Trophoblast cell (in vitro differentiated cells and primary cell): ENCODE measurements at regions not wholly inside any gene's neighbourhood (a gene's known extent, or its start where the extent isn't known, plus 50 kb on each side); places are given as distances from the start of the nearest gene placed in this dataset.
A peak's percentile ranks its signal among the peaks of the same experiment; 100 is the strongest.

ENCODE experiments used
- DNase-seq, 2 donors: peaks; one replicate each; pipeline ENCODE4 v3.0.0-alpha.2; 2016
- H2AFZ ChIP-seq: 2 replicates; pipeline ENCODE4 v1.6.1; 2013; ENCODE audit warnings: low read length, moderate library complexity, mild to moderate bottlenecking; ENCODE audit not compliant: insufficient read depth, poor library complexity
- H2AK5ac ChIP-seq: 2 replicates; pipeline ENCODE4 v1.6.1; 2013; ENCODE audit warnings: mild to moderate bottlenecking, low read length
- H2BK120ac ChIP-seq: 2 replicates; pipeline ENCODE4 v1.6.1; 2013; ENCODE audit warnings: low read length, mild to moderate bottlenecking, moderate library complexity; ENCODE audit not compliant: insufficient read depth, poor library complexity
- H2BK12ac ChIP-seq: 2 replicates; pipeline ENCODE4 v1.6.1; 2013; ENCODE audit warnings: mild to moderate bottlenecking, low read length, moderate library complexity
- H2BK5ac ChIP-seq: 2 replicates; pipeline ENCODE4 v1.6.1; 2013; ENCODE audit warnings: low read length, low read depth, moderate library complexity, mild to moderate bottlenecking; ENCODE audit not compliant: poor library complexity
- H3K14ac ChIP-seq: 2 replicates; pipeline ENCODE4 v1.6.1; 2013; ENCODE audit warnings: mild to moderate bottlenecking, low read length
- H3K18ac ChIP-seq: 2 replicates; pipeline ENCODE4 v1.6.1; 2013; ENCODE audit warnings: mild to moderate bottlenecking, low read length
- H3K23ac ChIP-seq: 2 replicates; pipeline ENCODE4 v1.6.1; 2013; ENCODE audit warnings: low read length
- H3K27ac ChIP-seq: 2 replicates; pipeline ENCODE4 v1.5.1; 2013; ENCODE audit warnings: low read depth, mild to moderate bottlenecking, inconsistent platforms, low read length, moderate library complexity
- H3K27me3 ChIP-seq: 2 replicates; pipeline ENCODE4 v1.6.1; 2013; ENCODE audit warnings: inconsistent platforms, mild to moderate bottlenecking, low read length, moderate library complexity; ENCODE audit not compliant: insufficient read depth
- H3K36me3 ChIP-seq, 2 experiments: 1 replicate in 1 of 2; 2 replicates in 1 of 2; pipeline ENCODE4 v1.6.1; 2013; ENCODE audit warnings: low read length in 2 of 2, mild to moderate bottlenecking in 2 of 2, moderate library complexity in 1 of 2; ENCODE audit not compliant: insufficient read depth in 2 of 2, control insufficient read depth in 1 of 2
- H3K4ac ChIP-seq: 2 replicates; pipeline ENCODE4 v1.6.1; 2013; ENCODE audit warnings: low read depth, mild to moderate bottlenecking, low read length, moderate library complexity
- H3K4me1 ChIP-seq, 2 experiments: 1 replicate in 1 of 2; 2 replicates in 1 of 2; pipeline ENCODE4 v1.6.1; 2013; ENCODE audit warnings: low read length in 2 of 2, mild to moderate bottlenecking in 2 of 2, moderate library complexity in 1 of 2; ENCODE audit not compliant: insufficient read depth in 2 of 2, control insufficient read depth in 1 of 2
- H3K4me2 ChIP-seq: 2 replicates; pipeline ENCODE4 v1.6.1; 2013; ENCODE audit warnings: inconsistent platforms, mild to moderate bottlenecking, low read length, moderate library complexity
- H3K4me3 ChIP-seq: 2 replicates; pipeline ENCODE4 v1.5.1; 2013; ENCODE audit warnings: mild to moderate bottlenecking, low read depth, low read length, inconsistent platforms
- H3K79me1 ChIP-seq: one replicate; pipeline ENCODE4 v1.6.1; 2013; ENCODE audit warnings: low read length
- H3K79me2 ChIP-seq: 2 replicates; pipeline ENCODE4 v1.6.1; 2013; ENCODE audit warnings: low read length, mild to moderate bottlenecking; ENCODE audit not compliant: control insufficient read depth, insufficient read depth, poor library complexity
- H3K9ac ChIP-seq: 2 replicates; pipeline ENCODE4 v1.6.1; 2013; ENCODE audit warnings: mild to moderate bottlenecking, low read length
- H3K9me3 ChIP-seq: 2 replicates; pipeline ENCODE4 v1.6.1; 2013; ENCODE audit warnings: low read depth, mild to moderate bottlenecking, control low read depth, inconsistent platforms, low read length; ENCODE audit not compliant: insufficient read depth
- H4K12ac ChIP-seq: 2 replicates; pipeline ENCODE4 v1.6.1; 2013; ENCODE audit warnings: low read depth, mild to moderate bottlenecking, low read length, moderate library complexity
- H4K8ac ChIP-seq: 2 replicates; pipeline ENCODE4 v1.6.1; 2013; ENCODE audit warnings: low read depth, mild to moderate bottlenecking, low read length, moderate library complexity
- H4K91ac ChIP-seq: one replicate; pipeline ENCODE4 v1.6.1; 2013; ENCODE audit warnings: low read depth, mild to moderate bottlenecking, low read length, moderate library complexity
- WGBS: extraction: QIAGEN DNeasy Blood & Tissue Kit; methylation state at CpG from one replicate; pipeline ENCODE4 v1.1.7; 2013; ENCODE audit warnings: missing lambda C conversion rate; ENCODE audit not compliant: insufficient read length, insufficient coverage; ENCODE audit errors: extremely low coverage; 5-methylcytosine and 5-hydroxymethylcytosine counted together

DNA sequence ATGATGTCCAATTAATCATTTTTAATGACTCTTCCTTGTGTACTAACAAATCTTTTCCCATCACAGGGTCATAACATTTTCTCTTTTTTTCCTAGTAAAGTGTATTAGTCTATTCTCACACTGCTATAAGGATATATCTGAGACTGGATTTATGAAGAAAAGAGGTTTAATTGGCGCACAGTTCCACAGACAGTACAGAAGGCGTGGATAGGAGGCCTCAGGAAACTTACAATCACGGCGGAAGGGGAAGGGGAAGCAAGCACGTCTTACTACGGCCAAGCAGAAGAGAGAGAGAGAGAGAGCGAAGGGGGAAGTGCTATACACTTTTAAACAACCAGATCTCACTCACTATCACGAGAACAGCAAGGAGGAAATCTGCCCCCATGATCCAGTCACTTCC lies 359.4 kb upstream of the NFE2L3 start:
- Histone ChIP-seq H2BK12ac (peak overlapping the region; percentile 87), H3K4me1 (peaks cover 2 to 11% of the 10 kb centered on the region in 2 experiments), H3K4me2 (no peak overlapping the region), H3K14ac (peak overlapping the region; percentile 25), H2BK120ac (peak overlapping the region; percentile 55), H2BK5ac (peak overlapping the region; percentile 24), H3K9ac (no peak overlapping the region), H3K4ac (no peak overlapping the region), H3K27me3 (no peaks in the 10 kb centered on the region), H3K79me2 (peaks cover 1% of the 10 kb centered on the region), H3K36me3 (no peaks in the 10 kb centered on the region), H2AK5ac (peak overlapping the region; percentile 86), H3K4me3 (no peak overlapping the region), H3K79me1 (peaks cover 4% of the 10 kb centered on the region), H3K9me3 (no peaks in the 10 kb centered on the region), H4K12ac (no peak overlapping the region), H3K27ac (no peak overlapping the region), H4K91ac (peak overlapping the region; percentile 21), H3K18ac (no peak overlapping the region), H3K23ac (no peak overlapping the region), H2AFZ (no peak overlapping the region), H4K8ac (peak overlapping the region; percentile 66)
- WGBS = no CpG with 5 or more reads among the region's 8 CpGs
- no peak for DNase-seq

DNA sequence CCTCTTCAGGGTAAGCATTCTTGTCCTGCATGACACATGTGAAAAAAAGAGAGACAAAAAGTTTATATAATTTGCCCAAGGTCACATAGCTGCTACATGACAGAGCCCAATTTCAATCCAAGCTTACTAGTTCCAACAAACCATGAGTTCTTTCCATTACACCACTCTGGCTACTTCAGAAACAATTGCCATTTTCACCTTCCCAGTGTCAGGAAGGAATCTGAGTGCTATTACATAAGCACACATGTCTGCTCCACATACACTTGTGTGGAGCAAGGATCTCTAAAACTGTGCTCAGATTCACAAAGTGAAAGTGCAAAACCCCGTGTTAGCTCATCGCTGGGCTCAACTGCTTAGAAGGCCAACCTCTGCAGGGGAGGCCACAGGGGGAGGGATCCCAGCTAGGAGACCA lies 356.2 kb upstream of the NFE2L3 start:
- no peak overlapping the region for H4K8ac ChIP-seq
- H3K14ac ChIP-seq = no peak overlapping the region
- H3K9me3 ChIP-seq = no peaks in the 10 kb centered on the region
- no peak overlapping the region for H3K4ac ChIP-seq
- no peak overlapping the region for H4K91ac ChIP-seq
- no peak overlapping the region for H2BK5ac ChIP-seq
- H4K12ac ChIP-seq = no peak overlapping the region
- WGBS = no CpG with 5 or more reads among the region's 2 CpGs
- no peak overlapping the region for H2AFZ ChIP-seq
- no peak overlapping the region for H3K18ac ChIP-seq
- peak in 1 of 2 donors; percentile 61 for DNase-seq
- H3K27ac ChIP-seq = no peak overlapping the region
- no peak overlapping the region for H3K4me2 ChIP-seq
- peaks cover 1% of the 10 kb centered on the region for H3K79me2 ChIP-seq
- no peak overlapping the region for H2BK120ac ChIP-seq
- no peak overlapping the region for H2AK5ac ChIP-seq
- H3K79me1 ChIP-seq = peaks cover 4% of the 10 kb centered on the region
- H3K36me3 ChIP-seq = no peaks in the 10 kb centered on the region
- no peaks in the 10 kb centered on the region for H3K27me3 ChIP-seq
- H2BK12ac ChIP-seq = no peak overlapping the region
- H3K4me3 ChIP-seq = no peak overlapping the region
- peaks cover 0 to 6% of the 10 kb centered on the region in 2 experiments for H3K4me1 ChIP-seq
- no peak overlapping the region for H3K9ac ChIP-seq
- H3K23ac ChIP-seq = no peak overlapping the region

DNA sequence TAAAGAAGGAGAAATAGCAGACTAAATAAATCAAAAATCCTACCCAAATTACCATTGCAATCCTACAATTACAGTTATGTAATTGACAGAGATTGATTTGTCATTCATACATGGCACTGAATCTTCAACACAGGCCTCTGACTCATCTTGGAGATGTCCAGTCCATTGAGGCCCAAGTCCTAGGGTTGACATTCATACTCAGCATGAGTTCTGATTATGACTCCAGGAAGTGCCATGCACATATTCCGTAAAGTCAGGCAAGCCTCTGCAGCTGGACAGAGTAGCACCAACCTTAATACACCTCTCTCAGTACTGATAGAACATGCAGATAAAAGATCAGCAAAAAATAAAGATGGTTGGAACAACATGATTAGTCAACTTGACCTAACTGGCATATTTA lies 353.7 kb upstream of the NFE2L3 start:
- Histone ChIP-seq H2AK5ac (no peak overlapping the region), H3K9me3 (no peaks in the 10 kb centered on the region), H2BK12ac (peak overlapping the region; percentile 74), H3K23ac (no peak overlapping the region), H3K4me1 (peaks cover 3 to 9% of the 10 kb centered on the region in 2 experiments), H4K91ac (peak overlapping the region; percentile 46), H3K4ac (no peak overlapping the region), H3K9ac (no peak overlapping the region), H3K36me3 (no peaks in the 10 kb centered on the region), H2AFZ (no peak overlapping the region), H4K12ac (no peak overlapping the region), H4K8ac (no peak overlapping the region), H3K79me1 (peaks cover 8% of the 10 kb centered on the region), H3K27ac (no peak overlapping the region), H3K79me2 (peaks cover 1% of the 10 kb centered on the region), H2BK120ac (peak overlapping the region; percentile 20), H3K4me3 (no peak overlapping the region), H3K14ac (no peak overlapping the region), H3K4me2 (no peak overlapping the region), H3K18ac (no peak overlapping the region), H2BK5ac (no peak overlapping the region), H3K27me3 (no peaks in the 10 kb centered on the region)
- WGBS = no CpG with 5 or more reads among the region's 1 CpG
- no peak for DNase-seq

DNA sequence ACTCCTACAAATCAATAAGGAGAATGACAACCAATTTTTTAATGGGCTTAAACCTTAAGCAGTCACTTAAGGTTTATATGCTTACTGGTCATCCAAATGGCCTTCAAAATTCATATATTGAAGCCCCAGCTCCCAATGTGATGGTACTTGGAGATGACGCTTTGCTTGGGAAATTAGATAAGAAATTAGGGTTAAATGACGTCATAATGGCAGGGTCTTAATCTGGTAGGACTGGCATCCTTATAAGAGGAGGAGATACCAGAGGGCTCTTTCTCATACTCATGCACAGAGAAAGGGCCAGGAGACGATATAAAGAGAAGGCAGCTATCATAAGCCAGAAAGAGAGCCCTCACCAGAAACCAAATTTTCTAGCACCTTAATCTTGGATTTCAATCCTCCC lies 350.8 kb upstream of the NFE2L3 start:
- no peaks in the 10 kb centered on the region for H3K27me3 ChIP-seq
- no peak overlapping the region for H4K12ac ChIP-seq
- no peak overlapping the region for H3K27ac ChIP-seq
- H3K4me2 ChIP-seq = no peak overlapping the region
- H2BK120ac ChIP-seq = no peak overlapping the region
- H3K23ac ChIP-seq = no peak overlapping the region
- H3K9ac ChIP-seq = no peak overlapping the region
- no peak overlapping the region for H4K91ac ChIP-seq
- peaks cover 1% of the 10 kb centered on the region for H3K79me2 ChIP-seq
- peaks cover 5 to 15% of the 10 kb centered on the region in 2 experiments for H3K4me1 ChIP-seq
- H2BK12ac ChIP-seq = no peak overlapping the region
- H4K8ac ChIP-seq = no peak overlapping the region
- no peak overlapping the region for H2BK5ac ChIP-seq
- H3K14ac ChIP-seq = no peak overlapping the region
- H3K36me3 ChIP-seq = no peaks in the 10 kb centered on the region
- no peaks in the 10 kb centered on the region for H3K9me3 ChIP-seq
- no peak overlapping the region for H3K4ac ChIP-seq
- no peak overlapping the region for H3K4me3 ChIP-seq
- DNase-seq = no peak
- no peak overlapping the region for H2AK5ac ChIP-seq
- peaks cover 18% of the 10 kb centered on the region for H3K79me1 ChIP-seq
- no peak overlapping the region for H2AFZ ChIP-seq
- H3K18ac ChIP-seq = no peak overlapping the region
- no CpG with 5 or more reads among the region's 3 CpGs for WGBS
